GM12892 (cell line): ENCODE measurements at regions not wholly inside any gene's neighbourhood (a gene's known extent, or its start where the extent isn't known, plus 50 kb on each side); places are given as distances from the start of the nearest gene placed in this dataset.

Experiments used
- POLR2AphosphoS5 ChIP-seq: IDR thresholded peaks from 2 replicates; pipeline ENCODE4 v1.6.1; 2011; ENCODE audit warnings: low read depth, low read length, control low read depth
- TAF1 ChIP-seq: IDR thresholded peaks from 2 replicates; pipeline ENCODE4 v1.6.1; 2011; ENCODE audit warnings: low read depth, mild to moderate bottlenecking, control low read depth, low read length, borderline replicate concordance

DNA sequence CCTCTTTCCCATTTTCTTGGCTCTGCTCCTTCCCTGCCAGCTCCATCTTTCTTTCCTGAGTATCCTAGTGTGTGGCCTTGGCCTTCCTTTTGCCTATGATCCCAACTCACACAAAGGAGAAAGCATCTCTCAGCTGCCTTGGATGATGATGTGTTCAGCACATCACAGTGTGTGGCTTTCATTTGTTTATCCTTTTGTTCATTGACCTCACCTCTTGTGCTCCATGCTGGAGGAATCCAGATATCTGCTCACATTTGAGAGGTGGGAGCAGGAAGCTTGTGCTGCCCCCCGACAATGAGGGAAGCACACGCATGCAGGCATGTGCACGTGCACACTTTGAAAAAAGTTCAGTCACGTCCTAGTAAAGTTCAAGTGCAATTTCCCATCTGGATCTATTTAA lies 131.0 kb downstream of the SMIM20 start:
- TF ChIP-seq POLR2AphosphoS5 (no peak), TAF1 (no peak)
